ENCODE measurements at regions not wholly inside any gene's neighbourhood (a gene's known extent, or its start where the extent isn't known, plus 50 kb on each side); places are given as distances from the start of the nearest gene placed in this dataset.

GRCh38 chr3:69499899-69500421 is 114.1 kb upstream of the FRMD4B start:
- TF ChIP-seq GATA2 (IDR thresholded peaks at IDR 0.05; ENCODE audit: low read depth, low read length) (no peak), GATA3 (IDR thresholded peaks at IDR 0.05; ENCODE audit: low read depth, low read length) (no peak)

Data from SH-SY5Y (cell line).